ENCODE measurements at regions not wholly inside any gene's neighbourhood (a gene's known extent, or its start where the extent isn't known, plus 50 kb on each side); places are given as distances from the start of the nearest gene placed in this dataset.

DNA sequence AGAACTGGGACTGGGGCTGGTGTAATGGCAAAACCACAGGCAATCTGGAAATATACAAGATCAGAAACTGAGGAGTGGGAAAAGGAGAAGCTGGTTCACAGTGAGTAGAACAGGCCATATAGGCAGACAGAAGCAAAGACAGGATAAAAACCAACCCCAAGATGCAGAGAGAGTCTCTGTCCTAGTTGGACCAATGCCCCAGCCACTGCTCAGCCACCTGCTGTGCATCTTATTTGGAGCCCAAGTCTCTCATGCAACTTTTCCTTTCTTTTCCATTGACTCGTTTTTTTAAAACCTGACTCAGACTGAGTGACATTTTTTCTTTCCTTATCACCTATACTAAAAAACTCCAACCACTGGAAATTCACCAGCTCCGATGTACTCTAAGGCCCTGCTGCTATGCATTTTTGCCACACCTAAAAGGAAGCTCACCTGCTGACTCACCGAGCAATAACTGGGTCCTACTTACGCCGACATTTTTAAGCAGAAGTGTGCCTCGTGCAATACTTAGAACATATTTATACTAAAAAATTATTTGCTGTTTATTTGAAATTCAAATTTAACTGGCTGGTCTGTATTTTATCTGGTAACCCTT lies 100.8 kb upstream of the XYLT1 start:
- TF ChIP-seq, protein P1, sequence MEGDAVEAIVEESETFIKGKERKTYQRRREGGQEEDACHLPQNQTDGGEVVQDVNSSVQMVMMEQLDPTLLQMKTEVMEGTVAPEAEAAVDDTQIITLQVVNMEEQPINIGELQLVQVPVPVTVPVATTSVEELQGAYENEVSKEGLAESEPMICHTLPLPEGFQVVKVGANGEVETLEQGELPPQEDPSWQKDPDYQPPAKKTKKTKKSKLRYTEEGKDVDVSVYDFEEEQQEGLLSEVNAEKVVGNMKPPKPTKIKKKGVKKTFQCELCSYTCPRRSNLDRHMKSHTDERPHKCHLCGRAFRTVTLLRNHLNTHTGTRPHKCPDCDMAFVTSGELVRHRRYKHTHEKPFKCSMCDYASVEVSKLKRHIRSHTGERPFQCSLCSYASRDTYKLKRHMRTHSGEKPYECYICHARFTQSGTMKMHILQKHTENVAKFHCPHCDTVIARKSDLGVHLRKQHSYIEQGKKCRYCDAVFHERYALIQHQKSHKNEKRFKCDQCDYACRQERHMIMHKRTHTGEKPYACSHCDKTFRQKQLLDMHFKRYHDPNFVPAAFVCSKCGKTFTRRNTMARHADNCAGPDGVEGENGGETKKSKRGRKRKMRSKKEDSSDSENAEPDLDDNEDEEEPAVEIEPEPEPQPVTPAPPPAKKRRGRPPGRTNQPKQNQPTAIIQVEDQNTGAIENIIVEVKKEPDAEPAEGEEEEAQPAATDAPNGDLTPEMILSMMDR (IDR thresholded peaks at IDR 0.05) = no peak

GRCh38 chr16:17568239-17568638 lies 97.5 kb upstream of the XYLT1 start:
- TF ChIP-seq, protein P1 (IDR thresholded peaks at IDR 0.05) = no peak

DNA sequence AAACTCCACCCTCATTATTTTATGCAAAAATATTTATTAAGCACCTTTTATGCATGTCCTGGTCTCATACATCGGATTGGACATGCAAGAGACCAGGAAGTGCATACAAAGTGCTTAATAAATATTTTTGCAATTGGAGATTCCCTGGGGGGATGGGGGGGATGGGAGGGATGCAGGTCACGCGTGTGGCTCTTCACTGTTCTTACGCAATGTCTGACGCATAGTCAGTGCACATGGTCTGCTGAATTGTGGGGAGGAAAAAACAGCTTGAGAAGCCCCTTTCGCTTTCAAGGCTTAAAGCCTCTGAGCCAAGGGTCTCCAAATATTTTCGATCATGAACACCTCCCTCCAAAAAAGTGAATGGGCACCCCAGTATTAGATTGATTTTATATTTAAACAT lies 96.7 kb upstream of the XYLT1 start:
- TF ChIP-seq, protein P1 (IDR thresholded peaks at IDR 0.05) = no peak

GRCh38 chr16:17566656-17567450 lies 96.1 kb upstream of the XYLT1 start:
- TF ChIP-seq, protein P1 (IDR thresholded peaks at IDR 0.05) = no peak

DNA sequence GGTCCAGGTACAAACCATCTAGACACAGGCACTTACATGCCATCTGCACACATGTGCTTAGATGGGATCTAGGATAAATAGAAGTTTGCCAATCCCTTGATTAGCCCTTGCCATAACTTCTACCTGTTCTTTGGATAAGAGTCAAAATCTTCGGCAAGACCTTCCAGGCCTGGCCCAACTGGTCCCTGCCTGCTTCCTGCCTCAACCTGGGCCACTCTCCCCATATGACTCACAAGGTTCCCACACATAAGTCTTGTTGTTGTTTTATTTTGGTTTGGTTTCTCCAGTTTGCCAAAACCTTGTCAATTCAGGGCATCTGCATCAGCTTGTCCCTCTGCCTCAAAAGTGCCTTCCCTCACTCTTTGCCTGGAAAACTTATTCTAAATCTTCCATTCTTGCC lies 95.3 kb upstream of the XYLT1 start:
- TF ChIP-seq, protein P1 (IDR thresholded peaks at IDR 0.05) = no peak

GRCh38 chr16:17565605-17566004 lies 94.8 kb upstream of the XYLT1 start:
- TF ChIP-seq, protein P1 (IDR thresholded peaks at IDR 0.05) = no peak

- TF ChIP-seq, protein P1 (IDR thresholded peaks at IDR 0.05) = no peak
These were observed 94.1 kb upstream of the XYLT1 start for GRCh38 chr16:17564856-17565255.
